ENCODE measurements at regions not wholly inside any gene's neighbourhood (a gene's known extent, or its start where the extent isn't known, plus 50 kb on each side); places are given as distances from the start of the nearest gene placed in this dataset.

DNA sequence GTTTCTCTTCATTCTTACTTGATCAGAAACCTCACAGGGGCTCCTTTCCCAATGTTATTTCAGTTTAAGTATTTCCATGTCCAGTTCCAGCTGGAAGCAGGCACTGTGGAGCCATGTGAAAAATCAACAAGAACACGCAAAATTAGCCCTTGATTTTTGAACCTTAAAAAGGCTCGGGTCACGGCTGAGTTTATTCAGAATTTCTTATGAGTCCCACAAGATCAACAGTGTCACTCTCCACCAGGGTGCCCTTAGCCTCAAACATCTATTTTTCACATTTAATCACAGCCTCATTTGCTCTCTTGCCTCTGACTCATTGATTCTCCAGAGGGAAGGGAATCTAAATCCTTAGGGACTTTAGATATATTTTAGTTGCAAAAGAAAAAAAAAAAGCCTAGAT lies 157.7 kb upstream of the AVPR1A start:
- TF ChIP-seq, protein P1, sequence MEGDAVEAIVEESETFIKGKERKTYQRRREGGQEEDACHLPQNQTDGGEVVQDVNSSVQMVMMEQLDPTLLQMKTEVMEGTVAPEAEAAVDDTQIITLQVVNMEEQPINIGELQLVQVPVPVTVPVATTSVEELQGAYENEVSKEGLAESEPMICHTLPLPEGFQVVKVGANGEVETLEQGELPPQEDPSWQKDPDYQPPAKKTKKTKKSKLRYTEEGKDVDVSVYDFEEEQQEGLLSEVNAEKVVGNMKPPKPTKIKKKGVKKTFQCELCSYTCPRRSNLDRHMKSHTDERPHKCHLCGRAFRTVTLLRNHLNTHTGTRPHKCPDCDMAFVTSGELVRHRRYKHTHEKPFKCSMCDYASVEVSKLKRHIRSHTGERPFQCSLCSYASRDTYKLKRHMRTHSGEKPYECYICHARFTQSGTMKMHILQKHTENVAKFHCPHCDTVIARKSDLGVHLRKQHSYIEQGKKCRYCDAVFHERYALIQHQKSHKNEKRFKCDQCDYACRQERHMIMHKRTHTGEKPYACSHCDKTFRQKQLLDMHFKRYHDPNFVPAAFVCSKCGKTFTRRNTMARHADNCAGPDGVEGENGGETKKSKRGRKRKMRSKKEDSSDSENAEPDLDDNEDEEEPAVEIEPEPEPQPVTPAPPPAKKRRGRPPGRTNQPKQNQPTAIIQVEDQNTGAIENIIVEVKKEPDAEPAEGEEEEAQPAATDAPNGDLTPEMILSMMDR (IDR thresholded peaks at IDR 0.05; ENCODE audit: borderline replicate concordance, extremely low read depth, low read length, poor library complexity, severe bottlenecking) = no peak
- no peak for TF ChIP-seq EZH2 (IDR thresholded peaks at IDR 0.05; ENCODE audit: borderline replicate concordance, low read depth, low read length, severe bottlenecking)

All from DND-41 (cell line).